ENCODE measurements at regions not wholly inside any gene's neighbourhood (a gene's known extent, or its start where the extent isn't known, plus 50 kb on each side); places are given as distances from the start of the nearest gene placed in this dataset.

DNA sequence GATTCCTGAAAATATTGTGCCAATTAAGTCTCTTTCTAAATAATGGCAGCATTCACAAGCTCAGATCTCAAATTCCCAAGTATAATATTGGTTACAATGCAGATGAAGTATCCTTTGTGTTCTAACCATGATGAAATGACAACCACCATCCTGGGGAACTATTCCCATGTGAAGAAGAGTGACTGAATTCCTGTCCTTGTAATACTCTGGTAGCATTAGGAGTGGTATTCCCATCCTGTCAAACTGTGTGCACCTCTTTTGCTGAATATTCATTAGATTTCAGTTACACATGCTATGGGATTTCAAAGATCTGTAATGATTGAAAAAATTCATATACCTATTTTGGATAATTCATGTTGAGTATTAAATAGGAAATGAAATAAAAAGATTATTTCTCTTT, 86.1 kb upstream of the SMIM30 start:
- H3K4me2 ChIP-seq, result no peak overlapping the region
- H3K9me2 ChIP-seq (replicated peaks; ENCODE audit: insufficient read depth), result no peaks in the 10 kb centered on the region
- TF ChIP-seq CTCF (IDR thresholded peaks at IDR 0.05; ENCODE audit: poor library complexity) (no peak), EZH2phosphoT487 (IDR thresholded peaks at IDR 0.05; ENCODE audit: low read depth, severe bottlenecking, unreplicated experiment) (no peak), EZH2 (IDR thresholded peaks at IDR 0.05; ENCODE audit: borderline replicate concordance) (no peak)
- H3K79me2 ChIP-seq, result no peaks in the 10 kb centered on the region
- H3K27ac ChIP-seq, result no peak overlapping the region
- no peaks in the 10 kb centered on the region for H3K9me3 ChIP-seq (ENCODE audit: low read depth)
- H3K4me3 ChIP-seq, result no peak overlapping the region
- no peak for DNase-seq (ENCODE audit: low spot score)
- no peaks in the 10 kb centered on the region for H3K4me1 ChIP-seq (ENCODE audit: insufficient read depth)
- no peaks in the 10 kb centered on the region for H3K36me3 ChIP-seq (replicated peaks; ENCODE audit: insufficient read depth, low read depth)
- no peaks in the 10 kb centered on the region for H4K20me1 ChIP-seq (ENCODE audit: insufficient read depth, poor library complexity, severe bottlenecking)
- H3K27me3 ChIP-seq, result no peaks in the 10 kb centered on the region
- H2AFZ ChIP-seq, result no peak overlapping the region

- H3K79me2 ChIP-seq, result no peaks in the 10 kb centered on the region
- no peaks in the 10 kb centered on the region for H4K20me1 ChIP-seq (ENCODE audit: insufficient read depth, poor library complexity, severe bottlenecking)
- H3K4me3 ChIP-seq, result no peak overlapping the region
- H3K4me1 ChIP-seq (ENCODE audit: insufficient read depth), result no peaks in the 10 kb centered on the region
- H3K9me3 ChIP-seq (ENCODE audit: low read depth), result no peaks in the 10 kb centered on the region
- no peaks in the 10 kb centered on the region for H3K36me3 ChIP-seq (replicated peaks; ENCODE audit: insufficient read depth, low read depth)
- no peak overlapping the region for H2AFZ ChIP-seq
- H3K4me2 ChIP-seq, result no peak overlapping the region
- H3K27ac ChIP-seq, result no peak overlapping the region
- no peak for DNase-seq (ENCODE audit: low spot score)
- H3K27me3 ChIP-seq, result no peaks in the 10 kb centered on the region
- no peaks in the 10 kb centered on the region for H3K9me2 ChIP-seq (replicated peaks; ENCODE audit: insufficient read depth)
- no peak for TF ChIP-seq CTCF (IDR thresholded peaks at IDR 0.05; ENCODE audit: poor library complexity)
- no peak for TF ChIP-seq EZH2 (IDR thresholded peaks at IDR 0.05; ENCODE audit: borderline replicate concordance)
- TF ChIP-seq EZH2phosphoT487 (IDR thresholded peaks at IDR 0.05; ENCODE audit: low read depth, severe bottlenecking, unreplicated experiment), result no peak
Measured at GRCh38 chr7:113202284-113202683, 83.9 kb upstream of the SMIM30 start.

GRCh38 chr7:113200281-113200680, 81.9 kb upstream of the SMIM30 start:
- Histone ChIP-seq H2AFZ (no peak overlapping the region), H3K9me3 (ENCODE audit: low read depth) (no peaks in the 10 kb centered on the region), H3K4me3 (no peak overlapping the region), H3K27me3 (no peaks in the 10 kb centered on the region), H3K27ac (no peak overlapping the region), H4K20me1 (ENCODE audit: insufficient read depth, poor library complexity, severe bottlenecking) (no peaks in the 10 kb centered on the region), H3K4me2 (no peak overlapping the region), H3K9me2 (replicated peaks; ENCODE audit: insufficient read depth) (no peaks in the 10 kb centered on the region), H3K4me1 (ENCODE audit: insufficient read depth) (no peaks in the 10 kb centered on the region), H3K79me2 (no peaks in the 10 kb centered on the region), H3K36me3 (replicated peaks; ENCODE audit: insufficient read depth, low read depth) (no peaks in the 10 kb centered on the region)
- DNase-seq (ENCODE audit: low spot score), result no peak
- TF ChIP-seq EZH2 (IDR thresholded peaks at IDR 0.05; ENCODE audit: borderline replicate concordance), result no peak
- TF ChIP-seq CTCF (IDR thresholded peaks at IDR 0.05; ENCODE audit: poor library complexity), result no peak
- TF ChIP-seq EZH2phosphoT487 (IDR thresholded peaks at IDR 0.05; ENCODE audit: low read depth, severe bottlenecking, unreplicated experiment), result no peak
- 86% methylated on average over 2 of the region's 2 CpGs for WGBS (ENCODE audit: low lambda C conversion rate, missing lambda C conversion rate)

GRCh38 chr7:113199841-113200240, 81.5 kb upstream of the SMIM30 start:
- no peaks in the 10 kb centered on the region for H3K9me3 ChIP-seq (ENCODE audit: low read depth)
- no peaks in the 10 kb centered on the region for H3K27me3 ChIP-seq
- no peaks in the 10 kb centered on the region for H4K20me1 ChIP-seq (ENCODE audit: insufficient read depth, poor library complexity, severe bottlenecking)
- H2AFZ ChIP-seq, result no peak overlapping the region
- no peaks in the 10 kb centered on the region for H3K36me3 ChIP-seq (replicated peaks; ENCODE audit: insufficient read depth, low read depth)
- no peak overlapping the region for H3K4me3 ChIP-seq
- TF ChIP-seq CTCF (IDR thresholded peaks at IDR 0.05; ENCODE audit: poor library complexity) (no peak), EZH2phosphoT487 (IDR thresholded peaks at IDR 0.05; ENCODE audit: low read depth, severe bottlenecking, unreplicated experiment) (no peak), EZH2 (IDR thresholded peaks at IDR 0.05; ENCODE audit: borderline replicate concordance) (no peak)
- no peaks in the 10 kb centered on the region for H3K9me2 ChIP-seq (replicated peaks; ENCODE audit: insufficient read depth)
- H3K27ac ChIP-seq, result no peak overlapping the region
- DNase-seq (ENCODE audit: low spot score), result no peak
- H3K79me2 ChIP-seq, result no peaks in the 10 kb centered on the region
- no peak overlapping the region for H3K4me2 ChIP-seq
- no peaks in the 10 kb centered on the region for H3K4me1 ChIP-seq (ENCODE audit: insufficient read depth)
- WGBS (ENCODE audit: low lambda C conversion rate, missing lambda C conversion rate), result 50% methylated on average over 2 of the region's 2 CpGs
